ENCODE measurements at regions not wholly inside any gene's neighbourhood (a gene's known extent, or its start where the extent isn't known, plus 50 kb on each side); places are given as distances from the start of the nearest gene placed in this dataset.

DNA sequence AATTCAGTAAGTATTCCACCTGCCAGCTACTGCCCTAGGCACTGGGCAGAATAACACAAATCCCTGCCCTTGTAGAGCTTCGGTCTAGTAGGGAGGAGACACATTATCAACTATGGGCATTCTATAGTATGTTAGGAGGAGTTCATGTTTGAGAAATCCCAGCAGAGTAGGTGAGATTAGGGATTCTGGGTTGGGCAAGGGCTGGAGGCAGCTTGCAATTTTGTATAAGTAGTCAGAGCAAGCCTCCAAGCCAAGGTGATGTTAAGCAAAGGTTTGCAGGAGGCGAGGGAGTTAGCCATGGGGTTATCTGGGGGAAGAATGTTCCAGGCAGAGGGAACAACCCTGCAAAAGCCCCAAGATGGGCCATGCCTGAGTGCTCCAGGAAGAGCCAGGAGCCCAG, 187.9 kb upstream of the HS6ST1 start:
- no peak overlapping the region for H3K4me3 ChIP-seq
- no peak overlapping the region for H3K27ac ChIP-seq
- H3K9me3 ChIP-seq = no peaks in the 10 kb centered on the region
- intact Hi-C loops (cut with DNase I) = no loop called here
- H3K4me1 ChIP-seq = no peaks in the 10 kb centered on the region
- H3K27me3 ChIP-seq (ENCODE audit: insufficient read depth in 3 of 3, low read length in 2 of 3) = no peaks in the 10 kb centered on the region
- WGBS, 3 donors = 94 to 98% (median 97%) methylated on average over 2 of the region's 2 CpGs
- DNase-seq (no peak), ATAC-seq (no peak)
- TF ChIP-seq, protein P1, sequence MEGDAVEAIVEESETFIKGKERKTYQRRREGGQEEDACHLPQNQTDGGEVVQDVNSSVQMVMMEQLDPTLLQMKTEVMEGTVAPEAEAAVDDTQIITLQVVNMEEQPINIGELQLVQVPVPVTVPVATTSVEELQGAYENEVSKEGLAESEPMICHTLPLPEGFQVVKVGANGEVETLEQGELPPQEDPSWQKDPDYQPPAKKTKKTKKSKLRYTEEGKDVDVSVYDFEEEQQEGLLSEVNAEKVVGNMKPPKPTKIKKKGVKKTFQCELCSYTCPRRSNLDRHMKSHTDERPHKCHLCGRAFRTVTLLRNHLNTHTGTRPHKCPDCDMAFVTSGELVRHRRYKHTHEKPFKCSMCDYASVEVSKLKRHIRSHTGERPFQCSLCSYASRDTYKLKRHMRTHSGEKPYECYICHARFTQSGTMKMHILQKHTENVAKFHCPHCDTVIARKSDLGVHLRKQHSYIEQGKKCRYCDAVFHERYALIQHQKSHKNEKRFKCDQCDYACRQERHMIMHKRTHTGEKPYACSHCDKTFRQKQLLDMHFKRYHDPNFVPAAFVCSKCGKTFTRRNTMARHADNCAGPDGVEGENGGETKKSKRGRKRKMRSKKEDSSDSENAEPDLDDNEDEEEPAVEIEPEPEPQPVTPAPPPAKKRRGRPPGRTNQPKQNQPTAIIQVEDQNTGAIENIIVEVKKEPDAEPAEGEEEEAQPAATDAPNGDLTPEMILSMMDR (IDR thresholded peaks at IDR 0.05) = no peak
- no peaks in the 10 kb centered on the region for H3K36me3 ChIP-seq (ENCODE audit: insufficient read depth in 1 of 2, low read depth in 1 of 2)

GRCh38 chr2:128510701-128511397, 192.2 kb upstream of the HS6ST1 start:
- intact Hi-C loops (cut with DNase I) = no loop called here
- Histone ChIP-seq H3K4me1 (no peaks in the 10 kb centered on the region), H3K9me3 (no peaks in the 10 kb centered on the region), H3K36me3 (ENCODE audit: insufficient read depth in 1 of 2, low read depth in 1 of 2) (no peaks in the 10 kb centered on the region), H3K27ac (no peak overlapping the region), H3K27me3 (ENCODE audit: insufficient read depth in 3 of 3, low read length in 2 of 3) (no peaks in the 10 kb centered on the region), H3K4me3 (no peak overlapping the region)
- 70 to 73% (median 71%) methylated on average over 4 of the region's 4 CpGs for WGBS, 3 donors
- DNase-seq (no peak), ATAC-seq (no peak)
- TF ChIP-seq, protein P1 (IDR thresholded peaks at IDR 0.05) = no peak

DNA sequence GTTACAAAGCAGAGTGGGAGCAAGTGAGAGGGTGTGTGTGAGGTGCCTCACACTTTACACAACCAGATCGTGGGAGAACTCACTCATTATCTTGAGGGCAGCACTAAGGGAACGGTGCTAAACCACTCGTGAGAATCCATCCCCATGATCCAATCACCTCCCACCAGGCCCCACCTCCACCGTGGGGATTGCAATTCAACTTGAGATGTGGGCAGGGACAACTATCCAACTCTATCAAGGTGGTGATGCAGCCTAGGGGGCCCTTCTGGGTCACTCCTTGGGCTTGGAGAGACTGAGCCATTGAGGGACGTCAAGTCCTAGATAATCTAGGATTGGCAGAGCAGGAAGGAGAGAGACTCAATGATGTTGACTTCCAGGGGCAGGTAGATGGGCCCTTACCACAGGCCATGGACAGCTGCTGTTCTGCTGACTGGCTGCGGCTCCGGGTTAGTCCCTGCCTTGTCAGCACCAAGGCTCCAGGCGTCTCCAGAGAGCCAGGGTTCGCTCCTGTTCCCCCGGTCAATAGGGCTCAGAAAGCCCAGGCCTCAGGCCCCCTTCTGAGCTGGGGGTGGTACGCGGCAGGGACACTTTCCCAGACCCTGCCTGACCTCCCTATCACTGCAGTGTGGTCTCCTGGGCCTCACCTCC, 193.2 kb upstream of the HS6ST1 start:
- ATAC-seq = no peak
- no peak overlapping the region for H3K27ac ChIP-seq
- 94 to 96% (median 95%) methylated on average over 12 of the region's 12 CpGs for WGBS, 3 donors

DNA sequence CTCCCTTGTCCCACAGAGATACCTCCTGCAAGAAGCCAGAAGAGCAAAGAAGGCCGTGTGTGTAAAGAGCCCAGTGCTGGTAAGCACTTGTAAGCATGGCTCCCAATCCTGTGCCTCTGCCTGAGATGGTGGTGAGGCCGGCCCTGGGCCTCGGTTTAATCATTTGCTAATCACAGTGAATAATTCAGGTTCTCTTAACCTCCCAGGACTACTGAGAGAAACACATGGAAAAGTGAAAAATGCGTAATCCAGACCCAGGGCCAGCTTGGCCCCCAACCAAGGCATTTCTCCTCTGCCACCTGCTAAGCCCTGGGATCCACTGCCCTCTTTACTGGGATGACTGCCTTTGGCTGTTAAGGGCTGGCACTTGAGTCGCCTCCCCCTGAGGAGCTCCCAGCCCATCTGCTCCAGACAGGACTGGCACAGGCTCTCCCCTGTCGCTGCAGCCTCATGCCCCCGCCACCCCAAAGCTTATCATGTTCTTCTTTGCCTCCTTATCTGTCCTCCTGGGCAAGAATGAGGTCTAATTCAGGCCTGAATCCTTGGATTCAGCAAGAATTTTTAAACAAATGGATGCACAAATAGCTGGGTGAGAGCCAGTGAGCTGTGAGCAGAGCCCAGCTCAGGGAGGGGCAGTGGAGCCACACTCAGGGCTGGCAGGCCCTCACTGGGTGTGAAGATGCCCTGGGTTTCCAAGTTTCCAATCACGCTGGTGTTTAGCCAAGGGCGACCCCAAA, 193.9 kb upstream of the HS6ST1 start:
- WGBS, 3 donors = 63 to 69% (median 67%) methylated on average over 9 of the region's 9 CpGs
- TF ChIP-seq, protein P1 (IDR thresholded peaks at IDR 0.05) = no peak
- intact Hi-C loops (cut with DNase I) = no loop called here
- Histone ChIP-seq H3K36me3 (ENCODE audit: insufficient read depth in 1 of 2, low read depth in 1 of 2) (no peaks in the 10 kb centered on the region), H3K9me3 (no peaks in the 10 kb centered on the region), H3K4me3 (no peak overlapping the region), H3K4me1 (no peaks in the 10 kb centered on the region), H3K27me3 (ENCODE audit: insufficient read depth in 3 of 3, low read length in 2 of 3) (no peaks in the 10 kb centered on the region), H3K27ac (no peak overlapping the region)
- ATAC-seq = no peak
- DNase-seq = no peak

More for the DNA sequence above, 193.2 kb upstream of the HS6ST1 start:
- H3K27me3 ChIP-seq (ENCODE audit: insufficient read depth in 3 of 3, low read length in 2 of 3) = no peaks in the 10 kb centered on the region
- no peaks in the 10 kb centered on the region for H3K9me3 ChIP-seq
- no peak overlapping the region for H3K4me3 ChIP-seq
- no peaks in the 10 kb centered on the region for H3K4me1 ChIP-seq
- DNase-seq = no peak
- intact Hi-C loops (cut with DNase I) = no loop called here
- H3K36me3 ChIP-seq (ENCODE audit: insufficient read depth in 1 of 2, low read depth in 1 of 2) = no peaks in the 10 kb centered on the region
- TF ChIP-seq, protein P1 (IDR thresholded peaks at IDR 0.05) = no peak

All from psoas muscle (tissue), 7 donors.